Hematopoietic multipotent progenitor cell treated with erythropoietin and hydrocortisone succinate and interleukin-3 and kit ligand, for 8 days (in vitro differentiated cells): ENCODE measurements at regions not wholly inside any gene's neighbourhood (a gene's known extent, or its start where the extent isn't known, plus 50 kb on each side); places are given as distances from the start of the nearest gene placed in this dataset.
"Not testable (repeated sequence)": the region's sequence is repeated elsewhere in the genome, so short reads cannot be mapped to it uniquely, and the experiment has no call there.

ENCODE experiments used
- DNase-seq: peaks from one replicate; pipeline ENCODE4 v3.0.0-alpha.2; 2015

- no peak for DNase-seq
Observed at GRCh38 chr3:106029954-106030626, 161.3 kb upstream of the CBLB start.

- DNase-seq: no peak
Observed at GRCh38 chr3:106030627-106030963, 161.8 kb upstream of the CBLB start.

DNA sequence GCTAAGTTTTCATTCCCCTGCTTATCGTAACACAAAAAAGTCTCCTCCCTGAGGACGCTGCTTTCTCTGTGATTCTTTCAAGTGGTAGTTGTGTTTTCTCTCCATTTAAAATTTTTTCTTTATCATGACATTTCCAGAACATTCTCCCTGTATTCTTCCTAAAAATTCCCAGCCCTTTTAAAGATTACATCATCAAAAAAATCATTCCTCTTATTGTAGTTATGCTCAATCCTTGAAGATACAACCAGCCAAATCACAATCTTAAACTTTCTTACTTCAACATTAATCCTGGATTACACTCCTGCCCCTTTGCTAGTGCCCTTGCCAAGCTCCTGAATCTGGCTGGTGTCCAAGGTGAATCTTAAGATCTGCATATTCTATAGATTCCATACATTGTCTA is 163.7 kb upstream of the CBLB start:
- peak; percentile 2 for DNase-seq

DNA sequence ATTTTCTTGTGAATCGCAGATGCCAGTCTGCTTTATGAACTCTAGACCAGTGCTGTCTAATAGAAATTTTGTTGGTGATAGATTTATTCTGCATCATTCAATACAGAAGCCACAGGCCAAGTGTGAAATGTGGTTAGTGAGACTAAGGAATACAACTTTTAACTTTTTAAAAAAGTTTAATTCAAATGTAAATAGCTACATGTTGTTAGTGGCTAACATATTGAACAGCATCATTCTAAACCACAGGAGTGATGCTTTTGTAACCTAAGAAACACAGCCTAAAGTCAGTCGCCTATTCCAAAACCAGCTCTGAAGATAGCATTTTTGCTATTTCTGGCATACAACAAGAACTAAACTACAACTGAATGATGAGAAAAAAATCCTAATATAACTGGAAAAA is 164.8 kb upstream of the CBLB start:
- no peak for DNase-seq

GRCh38 chr3:106034313-106034712 is 165.5 kb upstream of the CBLB start:
- DNase-seq: no peak

- no peak for DNase-seq
Observed at GRCh38 chr3:106035619-106036018, 166.8 kb upstream of the CBLB start.

- no peak for DNase-seq
Observed at GRCh38 chr3:106036696-106037095, 167.9 kb upstream of the CBLB start.

GRCh38 chr3:106047221-106047620 is 178.4 kb upstream of the CBLB start:
- DNase-seq: no peak

GRCh38 chr3:106048946-106049481 is 180.2 kb upstream of the CBLB start:
- DNase-seq: no peak

DNA sequence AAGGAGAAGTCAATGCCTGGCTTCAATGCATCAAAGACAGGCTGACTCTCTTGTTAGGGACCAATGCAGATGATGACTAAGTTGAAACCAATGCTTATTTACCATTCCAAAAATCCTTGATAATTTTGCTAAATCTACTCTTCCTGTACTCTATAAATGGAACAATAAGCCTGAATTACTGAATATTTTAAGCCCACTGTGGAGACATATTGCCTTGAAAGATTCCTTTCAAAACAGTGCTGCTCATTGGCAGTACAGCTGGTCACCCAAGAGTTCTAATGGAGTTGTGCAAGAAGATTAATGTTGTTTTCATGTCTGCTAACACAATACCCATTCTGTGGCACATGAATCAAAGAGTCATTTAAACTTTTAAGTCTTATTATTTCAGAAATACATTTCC is 181.0 kb upstream of the CBLB start:
- no peak for DNase-seq

GRCh38 chr3:106056931-106057330 is 188.1 kb upstream of the CBLB start:
- DNase-seq: no peak

- DNase-seq: no peak
Observed at GRCh38 chr3:106058475-106058874, 189.7 kb upstream of the CBLB start.

- DNase-seq: peak; percentile 9
Observed at GRCh38 chr3:106059953-106060517, 191.2 kb upstream of the CBLB start.

- DNase-seq: no peak
Observed at GRCh38 chr3:106063909-106064308, 195.1 kb upstream of the CBLB start.

DNA sequence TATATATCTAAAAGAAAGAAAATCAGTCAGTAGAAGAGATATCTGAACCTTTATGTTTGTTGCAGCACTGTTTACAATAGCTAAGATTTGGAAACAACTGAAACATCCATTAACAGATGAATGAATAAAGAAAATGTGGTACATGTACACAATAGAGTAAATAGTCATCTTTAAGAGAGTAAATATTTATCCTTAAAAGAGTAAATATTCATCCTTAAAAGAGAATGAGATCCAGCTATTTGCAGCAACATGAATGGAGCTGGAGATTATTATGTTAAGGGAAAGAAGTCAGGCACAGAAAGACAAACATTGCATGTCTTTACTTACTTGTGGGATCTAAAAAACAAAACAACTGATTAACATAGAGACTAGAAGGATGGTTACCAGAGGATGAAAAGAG is 197.0 kb upstream of the CBLB start:
- DNase-seq: no peak

DNA sequence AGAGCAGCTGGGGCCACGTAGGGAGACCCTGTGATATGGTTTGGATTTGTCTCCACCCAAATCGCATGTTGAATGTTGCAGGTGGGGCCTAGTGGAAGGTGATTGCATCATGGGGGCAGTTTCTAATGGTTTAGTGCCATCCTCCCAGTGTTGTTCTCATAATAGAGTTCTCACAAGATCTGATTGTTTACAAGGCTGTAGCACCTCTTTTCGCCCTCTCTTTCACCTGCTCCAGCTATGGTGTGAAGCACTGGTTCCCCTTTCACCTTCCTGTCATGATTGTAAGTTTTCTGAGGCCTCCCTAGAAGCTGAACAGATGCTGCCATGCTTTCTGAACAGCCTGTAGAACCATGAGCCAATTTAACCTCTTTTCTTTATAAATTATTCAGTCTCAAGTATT is 198.9 kb upstream of the CBLB start:
- no peak for DNase-seq

DNA sequence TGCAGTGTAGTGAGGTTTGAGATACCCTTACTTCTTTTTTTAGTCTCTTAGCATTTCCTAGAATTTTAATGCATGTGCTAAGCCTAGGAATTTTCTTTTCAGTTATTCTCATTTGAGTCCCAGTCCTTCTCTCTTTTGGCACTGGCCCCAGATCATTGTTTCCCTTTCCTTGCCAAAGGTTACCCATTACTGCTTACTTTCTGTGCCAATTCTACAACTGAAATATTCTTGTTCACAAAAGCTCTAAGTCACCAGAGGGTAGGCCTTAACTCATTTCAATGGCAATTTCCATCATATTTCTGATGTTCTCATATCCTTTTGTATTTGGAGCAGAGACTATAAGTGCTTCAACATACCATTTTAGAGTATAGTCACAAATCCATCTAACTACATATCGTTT is 199.6 kb upstream of the CBLB start:
- no peak for DNase-seq

DNA sequence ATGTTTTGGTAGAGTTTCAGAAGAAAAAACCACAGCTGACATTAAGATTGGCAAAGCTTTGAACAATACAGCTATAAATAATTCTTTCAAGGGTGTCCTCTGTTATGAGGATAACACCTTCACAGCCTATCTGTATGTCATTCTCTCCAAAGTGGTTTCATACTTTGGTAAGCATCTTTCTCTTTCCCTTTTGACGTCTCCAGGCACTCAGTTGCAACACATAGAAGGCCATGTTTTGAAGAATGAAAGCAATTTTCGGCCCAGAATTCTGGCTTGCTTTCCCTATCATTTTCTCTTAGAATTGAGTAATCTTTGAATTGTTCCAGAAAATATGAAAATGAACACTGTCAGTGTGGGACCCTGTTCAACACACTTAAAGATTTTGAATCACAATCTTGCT is 200.0 kb upstream of the CBLB start:
- DNase-seq: no peak

DNA sequence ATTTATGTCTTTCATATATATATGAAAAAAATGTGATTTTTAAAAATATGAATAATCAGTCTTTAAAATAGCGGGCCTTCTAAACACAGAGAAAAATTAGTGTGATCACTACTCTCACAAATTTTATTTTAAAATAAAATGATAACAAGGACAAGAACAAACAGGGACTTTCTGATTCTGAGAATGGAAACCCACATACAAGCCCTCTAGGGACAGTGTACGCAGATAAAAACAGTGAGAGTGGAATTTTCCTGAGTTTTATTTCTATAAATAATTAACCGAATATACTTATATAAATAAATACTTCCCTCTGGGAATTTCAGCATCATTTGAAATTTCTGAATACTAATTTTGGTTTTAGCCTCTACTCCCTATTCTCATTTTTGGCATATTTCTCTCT is 201.4 kb upstream of the CBLB start:
- DNase-seq: no peak

DNA sequence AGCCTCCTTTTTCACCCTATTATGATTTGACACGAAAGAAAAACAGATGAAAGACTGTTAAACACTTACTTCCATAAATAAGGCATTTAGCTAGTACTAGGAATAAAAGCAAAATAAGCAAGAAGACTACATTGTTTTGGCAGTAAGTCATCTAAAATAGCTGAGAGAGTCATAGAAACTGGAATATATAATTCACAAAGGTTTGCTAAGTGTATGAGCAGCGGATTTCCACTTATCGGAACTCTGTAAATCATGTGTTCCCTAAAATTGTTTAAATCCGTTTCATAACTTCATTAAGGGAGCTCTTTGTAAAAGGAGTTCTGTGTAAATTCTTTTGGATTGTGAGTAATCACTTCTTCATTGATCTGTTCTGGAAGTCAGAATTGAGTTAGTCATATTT is 202.5 kb upstream of the CBLB start:
- no peak for DNase-seq

DNA sequence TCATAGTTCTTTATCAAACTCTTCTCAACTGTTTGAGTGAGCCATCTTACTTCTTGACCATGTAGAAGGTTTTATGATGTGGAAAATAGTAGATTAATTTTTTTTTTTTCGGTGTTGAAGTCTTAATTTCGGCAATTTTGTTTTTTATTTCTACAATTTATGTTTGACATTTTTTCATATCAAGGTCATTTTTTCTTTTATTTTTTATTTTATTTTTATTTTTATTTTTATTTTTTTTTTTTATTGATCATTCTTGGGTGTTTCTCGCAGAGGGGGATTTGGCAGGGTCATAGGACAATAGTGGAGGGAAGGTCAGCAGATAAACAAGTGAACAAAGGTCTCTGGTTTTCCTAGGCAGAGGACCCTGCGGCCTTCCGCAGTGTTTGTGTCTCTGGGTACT is 203.8 kb upstream of the CBLB start:
- DNase-seq: not testable (repeated sequence)

- not testable (repeated sequence) for DNase-seq
Observed at GRCh38 chr3:106073806-106074205, 205.0 kb upstream of the CBLB start.

GRCh38 chr3:106075731-106076130 is 206.9 kb upstream of the CBLB start:
- DNase-seq: not testable (repeated sequence)

DNA sequence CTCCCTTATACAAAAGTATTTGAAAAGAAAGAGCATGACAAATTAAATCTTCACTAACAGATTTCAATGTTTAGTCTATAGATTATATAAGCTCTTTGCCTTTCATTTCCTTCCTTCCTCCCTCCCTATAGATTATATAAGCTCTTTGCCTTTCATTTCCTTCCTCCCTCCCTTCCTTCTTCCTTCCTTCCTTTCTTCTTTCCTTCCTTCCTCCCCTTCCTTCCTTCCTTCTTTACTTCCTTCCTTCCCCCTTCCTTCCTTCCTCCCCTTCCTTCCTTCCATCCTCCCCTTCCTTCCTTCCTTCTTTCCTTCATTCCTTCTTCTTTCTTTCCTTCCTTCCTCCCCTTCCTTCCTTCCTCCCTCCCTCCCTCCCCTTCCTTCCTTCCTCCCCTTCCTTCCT is 209.8 kb upstream of the CBLB start:
- no peak for DNase-seq

DNA sequence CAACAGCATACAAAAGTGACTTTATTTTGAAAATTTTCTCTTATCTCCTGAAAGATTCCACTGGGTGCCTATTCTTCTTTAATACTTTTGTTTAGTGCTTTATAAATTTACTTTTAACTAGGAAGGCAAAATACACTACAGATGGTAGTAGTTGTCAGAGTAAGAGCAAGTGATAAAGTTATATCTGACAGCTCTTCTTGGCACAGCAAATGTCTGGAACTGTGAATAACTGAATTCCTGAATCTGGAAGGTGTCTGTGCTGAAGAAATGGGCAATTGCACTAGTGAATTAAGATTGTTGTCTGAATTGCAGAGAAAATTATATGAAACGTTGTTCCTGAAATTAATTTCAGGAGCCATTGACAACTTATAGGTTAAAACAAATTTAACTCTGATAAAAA is 213.8 kb upstream of the CBLB start:
- DNase-seq: no peak
